ENCODE measurements at regions not wholly inside any gene's neighbourhood (a gene's known extent, or its start where the extent isn't known, plus 50 kb on each side); places are given as distances from the start of the nearest gene placed in this dataset.

GRCh38 chr7:15087771-15088170 lies 185.2 kb upstream of the DGKB start:
- no peak overlapping the region for H3K4me3 ChIP-seq (ENCODE audit: low read length)
- TF ChIP-seq CTCF (conservative IDR thresholded peaks at IDR 0.05; ENCODE audit: low read length) = no peak

DNA sequence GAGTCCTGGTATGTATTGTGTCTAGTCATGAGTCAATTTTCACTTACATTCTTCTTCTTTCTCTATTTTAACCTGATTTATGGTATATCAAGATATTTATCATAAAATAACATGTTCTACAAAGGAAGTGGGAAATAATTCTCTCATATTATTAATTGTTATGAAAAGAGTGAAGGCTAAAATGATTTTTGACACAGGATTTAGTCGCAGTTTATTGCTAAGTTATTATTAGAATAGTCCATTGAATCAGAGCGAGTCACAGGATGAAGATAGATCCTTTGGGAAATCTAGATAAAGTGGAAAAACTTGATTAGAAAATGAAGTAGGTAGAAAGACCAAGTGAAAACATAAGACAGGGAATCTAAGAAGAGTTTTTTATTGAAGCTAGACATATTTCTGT lies 184.3 kb upstream of the DGKB start:
- no peak for TF ChIP-seq CTCF (conservative IDR thresholded peaks at IDR 0.05; ENCODE audit: low read length)
- DNase-seq (ENCODE audit: low read depth) = no peak
- no peak overlapping the region for H3K4me3 ChIP-seq (ENCODE audit: low read length)

More at GRCh38 chr7:15087771-15088170, 185.2 kb upstream of the DGKB start:
- no peak for DNase-seq (ENCODE audit: low read depth)

DNA sequence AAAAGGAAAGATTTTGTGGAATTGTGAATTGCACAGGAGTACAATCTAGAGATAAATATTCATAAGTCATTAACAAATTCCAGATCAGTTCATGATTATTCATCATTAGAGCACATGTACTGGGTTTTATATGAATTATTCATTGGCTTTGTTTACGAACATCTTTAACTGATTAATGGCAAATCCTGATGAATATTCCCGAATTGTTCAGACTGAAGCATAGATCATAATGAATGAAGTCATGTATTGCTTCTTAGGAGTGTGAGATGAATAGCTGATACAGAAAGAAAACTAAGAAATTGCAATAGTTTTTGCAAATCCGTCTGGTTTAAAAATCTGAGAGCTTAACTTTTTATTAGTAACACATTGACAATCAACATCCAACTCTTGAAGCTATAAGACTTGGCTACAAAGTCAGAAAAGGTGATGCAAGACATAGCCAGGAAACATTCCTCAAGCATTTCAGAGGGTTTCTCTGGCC lies 183.6 kb upstream of the DGKB start:
- TF ChIP-seq CTCF (conservative IDR thresholded peaks at IDR 0.05; ENCODE audit: low read length) = no peak
- DNase-seq (ENCODE audit: low read depth) = peak; percentile 61
- H3K4me3 ChIP-seq (ENCODE audit: low read length) = no peak overlapping the region

DNA sequence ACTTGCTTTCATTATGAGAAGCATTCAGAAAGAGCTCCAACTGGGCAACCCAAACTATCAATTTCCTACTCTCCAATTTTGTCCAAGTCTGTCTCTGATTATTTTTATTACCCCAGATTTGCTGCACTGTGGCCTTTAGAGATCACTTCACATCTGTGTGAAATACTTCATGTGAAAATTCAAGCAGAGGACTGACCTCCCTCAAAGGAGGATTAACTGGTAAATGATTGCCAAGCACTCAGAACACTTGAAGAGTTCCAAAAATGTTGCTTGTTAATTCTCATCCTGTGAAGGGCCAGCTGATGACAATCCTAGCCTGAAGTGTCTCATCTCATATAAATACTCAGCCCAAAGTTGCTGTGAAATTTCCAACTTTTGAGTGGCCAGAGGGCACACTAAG lies 182.8 kb upstream of the DGKB start:
- peak; percentile 32 for DNase-seq (ENCODE audit: low read depth)
- no peak overlapping the region for H3K4me3 ChIP-seq (ENCODE audit: low read length)
- no peak for TF ChIP-seq CTCF (conservative IDR thresholded peaks at IDR 0.05; ENCODE audit: low read length)

- no peak for TF ChIP-seq CTCF (conservative IDR thresholded peaks at IDR 0.05; ENCODE audit: low read length)
- no peak overlapping the region for H3K4me3 ChIP-seq (ENCODE audit: low read length)
- DNase-seq (ENCODE audit: low read depth) = no peak
Measured at GRCh38 chr7:15084368-15084767, 181.8 kb upstream of the DGKB start.

- DNase-seq (ENCODE audit: low read depth) = no peak
- no peak overlapping the region for H3K4me3 ChIP-seq (ENCODE audit: low read length)
- no peak for TF ChIP-seq CTCF (conservative IDR thresholded peaks at IDR 0.05; ENCODE audit: low read length)
Measured at GRCh38 chr7:15081891-15082290, 179.3 kb upstream of the DGKB start.

DNA sequence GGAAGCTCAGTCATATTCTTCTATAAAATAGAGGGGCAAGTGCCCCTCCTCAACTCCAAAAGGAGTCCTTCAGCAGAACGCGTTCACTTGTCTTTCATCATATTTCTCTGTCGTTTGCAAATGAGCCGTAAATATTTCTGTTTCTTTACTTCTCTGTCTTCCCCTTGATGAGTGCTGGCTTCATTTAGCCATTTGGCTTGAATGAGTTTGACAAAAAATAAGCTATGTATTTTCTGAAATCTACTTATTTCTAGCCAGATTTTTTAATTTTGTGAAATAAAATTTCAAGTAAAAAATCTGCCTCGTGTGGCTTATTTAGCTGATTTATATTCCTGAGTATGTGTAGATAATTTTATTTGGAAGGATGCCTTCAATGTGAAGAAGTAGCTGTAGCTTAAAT lies 170.8 kb upstream of the DGKB start:
- no peak for TF ChIP-seq CTCF (conservative IDR thresholded peaks at IDR 0.05; ENCODE audit: low read length)

More for the DNA sequence above, 170.8 kb upstream of the DGKB start:
- no peak for DNase-seq (ENCODE audit: low read depth)
- no peak overlapping the region for H3K4me3 ChIP-seq (ENCODE audit: low read length)
